Osteoblast (primary cell): ENCODE measurements at regions not wholly inside any gene's neighbourhood (a gene's known extent, or its start where the extent isn't known, plus 50 kb on each side); places are given as distances from the start of the nearest gene placed in this dataset.
A peak's percentile ranks its signal among the peaks of the same experiment; 100 is the strongest.

Experiments used
- DNase-seq: peaks from one replicate; pipeline ENCODE4 v3.0.0; 2011; ENCODE audit warnings: low spot score, mixed read lengths; ENCODE audit not compliant: insufficient read length; ENCODE audit errors: missing footprints
- H2AFZ ChIP-seq: 2 replicates; pipeline ENCODE4 v1.6.0; 2011; ENCODE audit warnings: mild to moderate bottlenecking, low read length
- H3K27ac ChIP-seq: 2 replicates; pipeline ENCODE4 v1.5.1; 2011; ENCODE audit warnings: mild to moderate bottlenecking, low read depth, low read length, moderate library complexity
- H3K27me3 ChIP-seq: 2 replicates; pipeline ENCODE4 v1.6.0; 2012; ENCODE audit warnings: mild to moderate bottlenecking, control low read depth, inconsistent platforms, low read length, moderate library complexity; ENCODE audit not compliant: insufficient read depth
- H3K36me3 ChIP-seq: 2 replicates; pipeline ENCODE4 v1.5.1; 2011; ENCODE audit warnings: mild to moderate bottlenecking, low read length, control low read depth, moderate library complexity; ENCODE audit not compliant: insufficient read depth
- H3K4me1 ChIP-seq: 2 replicates; pipeline ENCODE4 v1.5.1; 2011; ENCODE audit warnings: mild to moderate bottlenecking, low read length, control low read depth, moderate library complexity; ENCODE audit not compliant: insufficient read depth
- H3K4me2 ChIP-seq: 2 replicates; pipeline ENCODE4 v1.6.0; 2011; ENCODE audit warnings: mild to moderate bottlenecking, low read length; ENCODE audit not compliant: insufficient read depth
- H3K4me3 ChIP-seq: fragments of 200-600 bp; sonication (generic); 3 replicates; pipeline ENCODE4 v1.5.1; 2012; ENCODE audit warnings: mild to moderate bottlenecking, low read length, inconsistent platforms; ENCODE audit not compliant: insufficient read depth
- H3K79me2 ChIP-seq: 2 replicates; pipeline ENCODE4 v1.6.0; 2012; ENCODE audit warnings: mild to moderate bottlenecking, low read length, control low read depth, inconsistent platforms; ENCODE audit not compliant: insufficient read depth
- H3K9me3 ChIP-seq: 2 replicates; pipeline ENCODE4 v1.5.1; 2011; ENCODE audit warnings: low read depth, low read length, control low read depth
- H4K20me1 ChIP-seq: 2 replicates; pipeline ENCODE4 v1.6.0; 2012; ENCODE audit warnings: mild to moderate bottlenecking, low read length, control low read depth; ENCODE audit not compliant: insufficient read depth
- CTCF ChIP-seq: IDR thresholded peaks from 2 replicates; pipeline ENCODE4 v1.5.1; 2011; ENCODE audit warnings: mild to moderate bottlenecking, low read depth, low read length, moderate library complexity; ENCODE audit errors: extremely low read depth

- H2AFZ ChIP-seq, result no peak overlapping the region
- H3K4me2 ChIP-seq, result no peak overlapping the region
- no peak overlapping the region for H3K4me3 ChIP-seq
- TF ChIP-seq CTCF, result no peak
- peak; percentile 60 for DNase-seq
- no peaks in the 10 kb centered on the region for H3K27me3 ChIP-seq
- no peaks in the 10 kb centered on the region for H3K4me1 ChIP-seq
- no peak overlapping the region for H3K27ac ChIP-seq
- H3K79me2 ChIP-seq, result no peaks in the 10 kb centered on the region
- H3K36me3 ChIP-seq, result no peaks in the 10 kb centered on the region
- no peaks in the 10 kb centered on the region for H4K20me1 ChIP-seq
- H3K9me3 ChIP-seq, result no peaks in the 10 kb centered on the region
These were observed 72.3 kb downstream of the CCDC71L start for GRCh38 chr7:106588422-106589197.

- no peak for DNase-seq
- H2AFZ ChIP-seq, result no peak overlapping the region
- H3K4me3 ChIP-seq, result no peak overlapping the region
- no peaks in the 10 kb centered on the region for H3K9me3 ChIP-seq
- H3K79me2 ChIP-seq, result no peaks in the 10 kb centered on the region
- no peak overlapping the region for H3K27ac ChIP-seq
- H3K36me3 ChIP-seq, result no peaks in the 10 kb centered on the region
- H3K4me2 ChIP-seq, result no peak overlapping the region
- no peak for TF ChIP-seq CTCF
- no peaks in the 10 kb centered on the region for H3K27me3 ChIP-seq
- no peaks in the 10 kb centered on the region for H4K20me1 ChIP-seq
- no peaks in the 10 kb centered on the region for H3K4me1 ChIP-seq
These were observed 75.8 kb downstream of the CCDC71L start for GRCh38 chr7:106584914-106585759.

- H2AFZ ChIP-seq, result no peak overlapping the region
- H3K27ac ChIP-seq, result no peak overlapping the region
- H3K27me3 ChIP-seq, result no peaks in the 10 kb centered on the region
- H3K79me2 ChIP-seq, result no peaks in the 10 kb centered on the region
- TF ChIP-seq CTCF, result no peak
- no peaks in the 10 kb centered on the region for H3K9me3 ChIP-seq
- no peaks in the 10 kb centered on the region for H4K20me1 ChIP-seq
- no peak overlapping the region for H3K4me2 ChIP-seq
- H3K4me1 ChIP-seq, result no peaks in the 10 kb centered on the region
- no peak for DNase-seq
- H3K36me3 ChIP-seq, result no peaks in the 10 kb centered on the region
- no peak overlapping the region for H3K4me3 ChIP-seq
These were observed 77.0 kb downstream of the CCDC71L start for GRCh38 chr7:106583706-106584690.
